ENCODE measurements at regions not wholly inside any gene's neighbourhood (a gene's known extent, or its start where the extent isn't known, plus 50 kb on each side); places are given as distances from the start of the nearest gene placed in this dataset.

DNA sequence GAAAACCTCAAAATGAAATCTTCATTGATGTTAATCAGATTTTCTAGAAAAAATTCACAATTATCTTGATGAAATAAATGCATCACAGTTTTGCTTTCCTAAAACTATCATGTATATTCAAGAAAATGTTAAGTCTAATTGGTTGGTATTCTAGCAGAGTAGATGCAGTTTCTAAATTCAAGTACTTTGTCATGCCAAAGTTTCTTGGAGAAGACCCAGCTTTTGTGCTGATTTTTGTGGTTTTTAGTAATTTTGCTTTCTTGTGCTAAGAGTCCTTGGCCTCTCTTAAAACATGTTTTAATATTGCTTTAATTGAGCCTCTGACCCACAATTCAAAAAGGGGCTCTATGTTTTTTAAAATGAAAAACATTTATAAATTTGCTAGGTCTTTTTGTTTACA is 924.8 kb upstream of the PTPRD start (continued):
- TF ChIP-seq, protein P1, sequence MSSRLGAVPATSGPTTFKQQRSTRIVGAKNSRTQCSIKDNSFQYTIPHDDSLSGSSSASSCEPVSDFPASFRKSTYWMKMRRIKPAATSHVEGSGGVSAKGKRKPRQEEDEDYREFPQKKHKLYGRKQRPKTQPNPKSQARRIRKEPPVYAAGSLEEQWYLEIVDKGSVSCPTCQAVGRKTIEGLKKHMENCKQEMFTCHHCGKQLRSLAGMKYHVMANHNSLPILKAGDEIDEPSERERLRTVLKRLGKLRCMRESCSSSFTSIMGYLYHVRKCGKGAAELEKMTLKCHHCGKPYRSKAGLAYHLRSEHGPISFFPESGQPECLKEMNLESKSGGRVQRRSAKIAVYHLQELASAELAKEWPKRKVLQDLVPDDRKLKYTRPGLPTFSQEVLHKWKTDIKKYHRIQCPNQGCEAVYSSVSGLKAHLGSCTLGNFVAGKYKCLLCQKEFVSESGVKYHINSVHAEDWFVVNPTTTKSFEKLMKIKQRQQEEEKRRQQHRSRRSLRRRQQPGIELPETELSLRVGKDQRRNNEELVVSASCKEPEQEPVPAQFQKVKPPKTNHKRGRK (CRISPR knock-in tag; IDR thresholded peaks at IDR 0.05; ENCODE audit: borderline replicate concordance) = no peak

DNA sequence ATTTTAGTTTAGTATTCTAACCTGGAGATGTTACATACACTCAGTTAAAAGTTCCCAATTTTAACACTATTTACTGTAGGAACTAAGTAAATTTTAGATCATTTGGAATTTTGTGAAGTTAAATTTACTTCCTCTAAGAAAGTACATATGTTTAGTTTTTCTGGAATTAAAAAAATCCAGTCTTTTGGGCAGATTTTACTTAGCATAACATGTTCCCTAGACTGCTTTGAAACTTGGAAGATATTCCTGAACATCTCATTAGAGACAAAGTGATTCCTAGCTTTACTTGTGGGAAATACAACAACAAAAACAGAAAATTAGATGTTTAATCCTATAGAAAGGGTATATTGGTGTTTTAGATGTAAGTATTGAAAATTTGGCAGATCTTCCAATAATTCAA is 930.0 kb upstream of the PTPRD start:
- no peaks in the 10 kb centered on the region for H3K36me3 Mint-ChIP-seq
- TF ChIP-seq FOXJ3 (CRISPR knock-in tag; IDR thresholded peaks at IDR 0.05; ENCODE audit: borderline replicate concordance) (no peak), RORB (CRISPR knock-in tag; IDR thresholded peaks at IDR 0.05) (no peak), ZNF138 (CRISPR knock-in tag; conservative IDR thresholded peaks at IDR 0.05) (no peak), ESRRA (CRISPR knock-in tag; IDR thresholded peaks at IDR 0.05; ENCODE audit: borderline replicate concordance) (no peak), ZNF219 (CRISPR knock-in tag; IDR thresholded peaks at IDR 0.05; ENCODE audit: borderline replicate concordance) (no peak), TEAD1 (CRISPR knock-in tag; IDR thresholded peaks at IDR 0.05) (no peak), RELA (CRISPR knock-in tag; IDR thresholded peaks at IDR 0.05; ENCODE audit: borderline replicate concordance) (no peak), TEAD4 (CRISPR knock-in tag; IDR thresholded peaks at IDR 0.05) (no peak), HMGA2 (CRISPR knock-in tag; IDR thresholded peaks at IDR 0.05) (no peak), PRRX2 (CRISPR knock-in tag; IDR thresholded peaks at IDR 0.05) (no peak), ETV6 (CRISPR knock-in tag; IDR thresholded peaks at IDR 0.05) (no peak)
- TF ChIP-seq, protein P1 (CRISPR knock-in tag; IDR thresholded peaks at IDR 0.05; ENCODE audit: borderline replicate concordance) = no peak
- TF ChIP-seq, protein P2, sequence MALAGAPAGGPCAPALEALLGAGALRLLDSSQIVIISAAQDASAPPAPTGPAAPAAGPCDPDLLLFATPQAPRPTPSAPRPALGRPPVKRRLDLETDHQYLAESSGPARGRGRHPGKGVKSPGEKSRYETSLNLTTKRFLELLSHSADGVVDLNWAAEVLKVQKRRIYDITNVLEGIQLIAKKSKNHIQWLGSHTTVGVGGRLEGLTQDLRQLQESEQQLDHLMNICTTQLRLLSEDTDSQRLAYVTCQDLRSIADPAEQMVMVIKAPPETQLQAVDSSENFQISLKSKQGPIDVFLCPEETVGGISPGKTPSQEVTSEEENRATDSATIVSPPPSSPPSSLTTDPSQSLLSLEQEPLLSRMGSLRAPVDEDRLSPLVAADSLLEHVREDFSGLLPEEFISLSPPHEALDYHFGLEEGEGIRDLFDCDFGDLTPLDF (CRISPR knock-in tag; IDR thresholded peaks at IDR 0.05) = no peak
- TF ChIP-seq, protein P3, sequence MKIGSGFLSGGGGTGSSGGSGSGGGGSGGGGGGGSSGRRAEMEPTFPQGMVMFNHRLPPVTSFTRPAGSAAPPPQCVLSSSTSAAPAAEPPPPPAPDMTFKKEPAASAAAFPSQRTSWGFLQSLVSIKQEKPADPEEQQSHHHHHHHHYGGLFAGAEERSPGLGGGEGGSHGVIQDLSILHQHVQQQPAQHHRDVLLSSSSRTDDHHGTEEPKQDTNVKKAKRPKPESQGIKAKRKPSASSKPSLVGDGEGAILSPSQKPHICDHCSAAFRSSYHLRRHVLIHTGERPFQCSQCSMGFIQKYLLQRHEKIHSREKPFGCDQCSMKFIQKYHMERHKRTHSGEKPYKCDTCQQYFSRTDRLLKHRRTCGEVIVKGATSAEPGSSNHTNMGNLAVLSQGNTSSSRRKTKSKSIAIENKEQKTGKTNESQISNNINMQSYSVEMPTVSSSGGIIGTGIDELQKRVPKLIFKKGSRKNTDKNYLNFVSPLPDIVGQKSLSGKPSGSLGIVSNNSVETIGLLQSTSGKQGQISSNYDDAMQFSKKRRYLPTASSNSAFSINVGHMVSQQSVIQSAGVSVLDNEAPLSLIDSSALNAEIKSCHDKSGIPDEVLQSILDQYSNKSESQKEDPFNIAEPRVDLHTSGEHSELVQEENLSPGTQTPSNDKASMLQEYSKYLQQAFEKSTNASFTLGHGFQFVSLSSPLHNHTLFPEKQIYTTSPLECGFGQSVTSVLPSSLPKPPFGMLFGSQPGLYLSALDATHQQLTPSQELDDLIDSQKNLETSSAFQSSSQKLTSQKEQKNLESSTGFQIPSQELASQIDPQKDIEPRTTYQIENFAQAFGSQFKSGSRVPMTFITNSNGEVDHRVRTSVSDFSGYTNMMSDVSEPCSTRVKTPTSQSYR (CRISPR knock-in tag; IDR thresholded peaks at IDR 0.05) = no peak
- H3K27ac Mint-ChIP-seq = no peak overlapping the region
- H3K4me3 Mint-ChIP-seq = no peak overlapping the region
- no peaks in the 10 kb centered on the region for H3K27me3 Mint-ChIP-seq (ENCODE audit: low read depth)
- H3K9me3 Mint-ChIP-seq = peaks cover 4% of the 10 kb centered on the region
- ChIA-PET CTCF (no interaction called here), POLR2A (no interaction called here)
- DNase-seq (ENCODE audit: low spot score) (no peak), ATAC-seq (no peak)
- H3K4me1 Mint-ChIP-seq = no peaks in the 10 kb centered on the region

DNA sequence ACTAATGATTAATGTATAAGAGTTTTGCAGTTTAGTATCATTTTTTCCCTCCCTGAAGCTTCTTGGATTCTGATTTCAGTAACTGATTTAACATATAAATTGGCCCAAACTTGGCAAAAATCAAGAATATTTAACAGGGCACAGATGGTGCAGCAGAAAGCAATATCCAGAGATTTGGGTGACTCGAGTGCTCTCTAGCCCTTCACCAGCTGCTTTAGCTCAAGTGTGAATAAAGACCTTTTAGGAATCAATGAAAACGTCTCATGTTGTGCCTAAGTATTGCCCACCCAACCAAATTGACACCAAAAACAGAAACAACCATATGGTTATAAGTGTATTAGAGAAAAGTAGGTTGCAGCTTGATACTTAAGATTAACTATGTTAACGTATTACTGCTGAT is 933.4 kb upstream of the PTPRD start:
- DNase-seq (ENCODE audit: low spot score) (no peak), ATAC-seq (no peak)
- CTCF ChIA-PET = no interaction called here
- POLR2A ChIA-PET = no interaction called here
- Mint-ChIP-seq H3K4me1 (no peaks in the 10 kb centered on the region), H3K36me3 (no peaks in the 10 kb centered on the region), H3K4me3 (no peak overlapping the region), H3K27ac (no peak overlapping the region), H3K27me3 (ENCODE audit: low read depth) (no peaks in the 10 kb centered on the region), H3K9me3 (peaks cover 4% of the 10 kb centered on the region)
- TF ChIP-seq, protein P4, sequence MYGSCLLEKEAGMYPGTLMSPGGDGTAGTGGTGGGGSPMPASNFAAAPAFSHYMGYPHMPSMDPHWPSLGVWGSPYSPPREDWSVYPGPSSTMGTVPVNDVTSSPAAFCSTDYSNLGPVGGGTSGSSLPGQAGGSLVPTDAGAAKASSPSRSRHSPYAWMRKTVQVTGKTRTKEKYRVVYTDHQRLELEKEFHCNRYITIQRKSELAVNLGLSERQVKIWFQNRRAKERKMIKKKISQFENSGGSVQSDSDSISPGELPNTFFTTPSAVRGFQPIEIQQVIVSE (CRISPR knock-in tag; IDR thresholded peaks at IDR 0.05; ENCODE audit: borderline replicate concordance) = no peak
- TF ChIP-seq, protein P5, sequence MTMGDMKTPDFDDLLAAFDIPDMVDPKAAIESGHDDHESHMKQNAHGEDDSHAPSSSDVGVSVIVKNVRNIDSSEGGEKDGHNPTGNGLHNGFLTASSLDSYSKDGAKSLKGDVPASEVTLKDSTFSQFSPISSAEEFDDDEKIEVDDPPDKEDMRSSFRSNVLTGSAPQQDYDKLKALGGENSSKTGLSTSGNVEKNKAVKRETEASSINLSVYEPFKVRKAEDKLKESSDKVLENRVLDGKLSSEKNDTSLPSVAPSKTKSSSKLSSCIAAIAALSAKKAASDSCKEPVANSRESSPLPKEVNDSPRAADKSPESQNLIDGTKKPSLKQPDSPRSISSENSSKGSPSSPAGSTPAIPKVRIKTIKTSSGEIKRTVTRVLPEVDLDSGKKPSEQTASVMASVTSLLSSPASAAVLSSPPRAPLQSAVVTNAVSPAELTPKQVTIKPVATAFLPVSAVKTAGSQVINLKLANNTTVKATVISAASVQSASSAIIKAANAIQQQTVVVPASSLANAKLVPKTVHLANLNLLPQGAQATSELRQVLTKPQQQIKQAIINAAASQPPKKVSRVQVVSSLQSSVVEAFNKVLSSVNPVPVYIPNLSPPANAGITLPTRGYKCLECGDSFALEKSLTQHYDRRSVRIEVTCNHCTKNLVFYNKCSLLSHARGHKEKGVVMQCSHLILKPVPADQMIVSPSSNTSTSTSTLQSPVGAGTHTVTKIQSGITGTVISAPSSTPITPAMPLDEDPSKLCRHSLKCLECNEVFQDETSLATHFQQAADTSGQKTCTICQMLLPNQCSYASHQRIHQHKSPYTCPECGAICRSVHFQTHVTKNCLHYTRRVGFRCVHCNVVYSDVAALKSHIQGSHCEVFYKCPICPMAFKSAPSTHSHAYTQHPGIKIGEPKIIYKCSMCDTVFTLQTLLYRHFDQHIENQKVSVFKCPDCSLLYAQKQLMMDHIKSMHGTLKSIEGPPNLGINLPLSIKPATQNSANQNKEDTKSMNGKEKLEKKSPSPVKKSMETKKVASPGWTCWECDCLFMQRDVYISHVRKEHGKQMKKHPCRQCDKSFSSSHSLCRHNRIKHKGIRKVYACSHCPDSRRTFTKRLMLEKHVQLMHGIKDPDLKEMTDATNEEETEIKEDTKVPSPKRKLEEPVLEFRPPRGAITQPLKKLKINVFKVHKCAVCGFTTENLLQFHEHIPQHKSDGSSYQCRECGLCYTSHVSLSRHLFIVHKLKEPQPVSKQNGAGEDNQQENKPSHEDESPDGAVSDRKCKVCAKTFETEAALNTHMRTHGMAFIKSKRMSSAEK (CRISPR knock-in tag; IDR thresholded peaks at IDR 0.05; ENCODE audit: borderline replicate concordance) = no peak
- TF ChIP-seq PRRX2 (CRISPR knock-in tag; IDR thresholded peaks at IDR 0.05) = no peak
- TF ChIP-seq ZNF423 (CRISPR knock-in tag; IDR thresholded peaks at IDR 0.05) = no peak
- TF ChIP-seq, protein P3 (CRISPR knock-in tag; IDR thresholded peaks at IDR 0.05) = no peak
- no peak for TF ChIP-seq ZNF317 (CRISPR knock-in tag; IDR thresholded peaks at IDR 0.05; ENCODE audit: borderline replicate concordance, low read depth)
- no peak for TF ChIP-seq NR2C2 (CRISPR knock-in tag; IDR thresholded peaks at IDR 0.05)
